Liver (tissue), 8 donors: ENCODE measurements at regions not wholly inside any gene's neighbourhood (a gene's known extent, or its start where the extent isn't known, plus 50 kb on each side); places are given as distances from the start of the nearest gene placed in this dataset.

Experiments used
- DNase-seq: peaks from one replicate; pipeline ENCODE4 v3.0.0-alpha.2; 2017; ENCODE audit warnings: low spot score
- H3K27ac ChIP-seq, 2 donors: one replicate each; pipeline ENCODE4 v1.7.0; 2013; ENCODE audit warnings: inconsistent platforms in 2 of 2, low read length in 2 of 2, control low read depth in 1 of 2, low read depth in 1 of 2, mild to moderate bottlenecking in 1 of 2
- H3K27me3 ChIP-seq, 4 donors: one replicate each; pipeline versions ENCODE4 v1.6.1 to v1.7.0; 2013; ENCODE audit warnings: low read length in 3 of 4, inconsistent platforms in 1 of 4, mild to moderate bottlenecking in 1 of 4, moderate library complexity in 1 of 4; ENCODE audit not compliant: control insufficient read depth in 4 of 4, insufficient read depth in 4 of 4
- H3K36me3 ChIP-seq, 4 donors: one replicate each; pipeline versions ENCODE4 v1.6.1 to v1.7.0; 2013; ENCODE audit warnings: low read length in 3 of 4, mild to moderate bottlenecking in 3 of 4, low read depth in 1 of 4, moderate library complexity in 1 of 4; ENCODE audit not compliant: control insufficient read depth in 4 of 4, insufficient read depth in 3 of 4
- H3K4me1 ChIP-seq, 4 donors: one replicate each; pipeline versions ENCODE4 v1.6.1 to v1.7.0; 2013; ENCODE audit warnings: low read length in 3 of 4, mild to moderate bottlenecking in 3 of 4, moderate library complexity in 1 of 4; ENCODE audit not compliant: control insufficient read depth in 4 of 4, insufficient read depth in 4 of 4
- H3K4me3 ChIP-seq, 3 donors: one replicate each; pipeline versions ENCODE4 v1.6.1 to v1.7.0; 2013; ENCODE audit warnings: low read length in 3 of 3, control low read depth in 1 of 3, low read depth in 1 of 3, mild to moderate bottlenecking in 1 of 3
- H3K9ac ChIP-seq, 2 donors: one replicate each; pipeline ENCODE4 v1.7.0; 2013; ENCODE audit warnings: low read length in 2 of 2, mild to moderate bottlenecking in 2 of 2, moderate library complexity in 2 of 2, control low read depth in 1 of 2, low read depth in 1 of 2
- H3K9me3 ChIP-seq, 4 donors: one replicate each; pipeline versions ENCODE4 v1.6.1 to v1.7.0; 2013; ENCODE audit warnings: low read length in 3 of 4; ENCODE audit not compliant: control insufficient read depth in 4 of 4
- HNF4A ChIP-seq, 2 donors: conservative IDR thresholded peaks; 2 replicates each; pipeline ENCODE4 v1.6.1; 2016; ENCODE audit warnings: antibody characterized with exemption in 2 of 2, mild to moderate bottlenecking in 2 of 2
- HNF4G ChIP-seq: IDR thresholded peaks from 2 replicates; pipeline ENCODE4 v1.6.1; 2016; ENCODE audit warnings: antibody characterized with exemption
- RAD21 ChIP-seq, 2 donors: IDR thresholded peaks; 2 replicates each; pipeline ENCODE4 v1.6.1; 2016; ENCODE audit warnings: antibody characterized with exemption in 2 of 2, mild to moderate bottlenecking in 2 of 2
- RXRA ChIP-seq, 2 donors: IDR thresholded peaks; 2 replicates each; pipeline ENCODE4 v1.6.1; 2017 to 2018; ENCODE audit warnings: antibody characterized with exemption in 2 of 2, mild to moderate bottlenecking in 1 of 2
- SP1 ChIP-seq: IDR thresholded peaks from 2 replicates; pipeline ENCODE4 v1.6.1; 2018; ENCODE audit warnings: antibody characterized with exemption, mild to moderate bottlenecking
- WGBS: extraction: QIAGEN DNeasy Blood & Tissue Kit; methylation state at CpG from one replicate; pipeline ENCODE4 v1.1.7; 2013; 5-methylcytosine and 5-hydroxymethylcytosine counted together
- TF ChIP-seq, protein P1 (sequence below): IDR thresholded peaks from 2 replicates; pipeline ENCODE4 v1.6.1; 2016; ENCODE audit warnings: antibody characterized with exemption, mild to moderate bottlenecking
- TF ChIP-seq, protein P2 (sequence below): fragments of 150-350 bp; IDR thresholded peaks from 2 replicates; pipeline ENCODE4 v1.5.1; 2017; ENCODE audit warnings: improper control_type of control experiment, low read depth, low read length; ENCODE audit not compliant: missing input control
- TF ChIP-seq, protein P3 (sequence below): IDR thresholded peaks from 2 replicates; pipeline ENCODE4 v1.6.1; 2016; ENCODE audit warnings: antibody characterized with exemption
- TF ChIP-seq, protein P4 (sequence below): IDR thresholded peaks from 2 replicates; pipeline ENCODE4 v1.6.1; 2016; ENCODE audit warnings: antibody characterized with exemption
- donor health status: healthy.
- donor health status: healthy.
- donor health status: healthy.
- donor health status: healthy.
- donor health status: healthy.

DNA sequence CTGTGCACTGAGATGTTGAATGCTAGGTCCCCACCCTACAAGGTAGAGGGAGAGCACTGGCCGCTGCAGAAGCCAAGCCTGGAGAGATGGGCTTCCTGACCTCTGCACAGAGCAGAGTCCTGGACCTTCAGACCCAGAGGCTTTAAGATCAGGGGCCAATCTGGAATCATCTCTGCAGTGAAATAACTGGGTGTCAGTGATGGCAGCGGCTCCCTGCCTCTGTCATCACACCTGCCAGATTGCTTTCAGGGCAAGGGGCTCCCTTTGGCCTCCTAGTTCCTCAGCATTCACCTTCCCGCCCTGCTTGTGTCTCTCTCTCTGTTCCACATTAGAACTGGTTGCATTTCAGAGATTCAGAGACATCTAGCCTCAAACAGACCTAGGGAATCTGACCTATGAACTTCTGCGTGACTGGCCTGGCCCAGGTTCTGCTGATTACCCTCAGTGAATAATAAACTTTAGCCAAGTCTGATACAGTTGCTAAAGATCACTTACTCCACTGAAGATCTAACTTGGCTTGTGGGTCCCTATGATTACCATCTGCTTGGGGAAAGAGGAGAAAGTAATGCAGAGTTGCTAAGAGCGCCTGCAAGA is 87.8 kb downstream of the ATP1A1 start:
- Histone ChIP-seq H3K9me3 (no peaks in the 10 kb centered on the region), H3K27me3 (no peaks in the 10 kb centered on the region), H3K4me1 (peaks cover 2 to 14% (median 7%) of the 10 kb centered on the region in 4 donors), H3K9ac (no peak overlapping the region), H3K27ac (no peak overlapping the region), H3K4me3 (no peak overlapping the region), H3K36me3 (no peaks in the 10 kb centered on the region)
- TF ChIP-seq SP1 (no peak), RAD21 (IDR thresholded peaks at IDR 0.05) (no peak), HNF4A (conservative IDR thresholded peaks at IDR 0.05) (peak; percentile 52 to 68), HNF4G (no peak), RXRA (IDR thresholded peaks at IDR 0.05) (peak; percentile 11 to 19)
- TF ChIP-seq, protein P1, sequence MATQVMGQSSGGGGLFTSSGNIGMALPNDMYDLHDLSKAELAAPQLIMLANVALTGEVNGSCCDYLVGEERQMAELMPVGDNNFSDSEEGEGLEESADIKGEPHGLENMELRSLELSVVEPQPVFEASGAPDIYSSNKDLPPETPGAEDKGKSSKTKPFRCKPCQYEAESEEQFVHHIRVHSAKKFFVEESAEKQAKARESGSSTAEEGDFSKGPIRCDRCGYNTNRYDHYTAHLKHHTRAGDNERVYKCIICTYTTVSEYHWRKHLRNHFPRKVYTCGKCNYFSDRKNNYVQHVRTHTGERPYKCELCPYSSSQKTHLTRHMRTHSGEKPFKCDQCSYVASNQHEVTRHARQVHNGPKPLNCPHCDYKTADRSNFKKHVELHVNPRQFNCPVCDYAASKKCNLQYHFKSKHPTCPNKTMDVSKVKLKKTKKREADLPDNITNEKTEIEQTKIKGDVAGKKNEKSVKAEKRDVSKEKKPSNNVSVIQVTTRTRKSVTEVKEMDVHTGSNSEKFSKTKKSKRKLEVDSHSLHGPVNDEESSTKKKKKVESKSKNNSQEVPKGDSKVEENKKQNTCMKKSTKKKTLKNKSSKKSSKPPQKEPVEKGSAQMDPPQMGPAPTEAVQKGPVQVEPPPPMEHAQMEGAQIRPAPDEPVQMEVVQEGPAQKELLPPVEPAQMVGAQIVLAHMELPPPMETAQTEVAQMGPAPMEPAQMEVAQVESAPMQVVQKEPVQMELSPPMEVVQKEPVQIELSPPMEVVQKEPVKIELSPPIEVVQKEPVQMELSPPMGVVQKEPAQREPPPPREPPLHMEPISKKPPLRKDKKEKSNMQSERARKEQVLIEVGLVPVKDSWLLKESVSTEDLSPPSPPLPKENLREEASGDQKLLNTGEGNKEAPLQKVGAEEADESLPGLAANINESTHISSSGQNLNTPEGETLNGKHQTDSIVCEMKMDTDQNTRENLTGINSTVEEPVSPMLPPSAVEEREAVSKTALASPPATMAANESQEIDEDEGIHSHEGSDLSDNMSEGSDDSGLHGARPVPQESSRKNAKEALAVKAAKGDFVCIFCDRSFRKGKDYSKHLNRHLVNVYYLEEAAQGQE = no peak
- TF ChIP-seq, protein P2, sequence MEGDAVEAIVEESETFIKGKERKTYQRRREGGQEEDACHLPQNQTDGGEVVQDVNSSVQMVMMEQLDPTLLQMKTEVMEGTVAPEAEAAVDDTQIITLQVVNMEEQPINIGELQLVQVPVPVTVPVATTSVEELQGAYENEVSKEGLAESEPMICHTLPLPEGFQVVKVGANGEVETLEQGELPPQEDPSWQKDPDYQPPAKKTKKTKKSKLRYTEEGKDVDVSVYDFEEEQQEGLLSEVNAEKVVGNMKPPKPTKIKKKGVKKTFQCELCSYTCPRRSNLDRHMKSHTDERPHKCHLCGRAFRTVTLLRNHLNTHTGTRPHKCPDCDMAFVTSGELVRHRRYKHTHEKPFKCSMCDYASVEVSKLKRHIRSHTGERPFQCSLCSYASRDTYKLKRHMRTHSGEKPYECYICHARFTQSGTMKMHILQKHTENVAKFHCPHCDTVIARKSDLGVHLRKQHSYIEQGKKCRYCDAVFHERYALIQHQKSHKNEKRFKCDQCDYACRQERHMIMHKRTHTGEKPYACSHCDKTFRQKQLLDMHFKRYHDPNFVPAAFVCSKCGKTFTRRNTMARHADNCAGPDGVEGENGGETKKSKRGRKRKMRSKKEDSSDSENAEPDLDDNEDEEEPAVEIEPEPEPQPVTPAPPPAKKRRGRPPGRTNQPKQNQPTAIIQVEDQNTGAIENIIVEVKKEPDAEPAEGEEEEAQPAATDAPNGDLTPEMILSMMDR = no peak
- no peak for DNase-seq
- 73% methylated on average over 5 of the region's 5 CpGs for WGBS

DNA sequence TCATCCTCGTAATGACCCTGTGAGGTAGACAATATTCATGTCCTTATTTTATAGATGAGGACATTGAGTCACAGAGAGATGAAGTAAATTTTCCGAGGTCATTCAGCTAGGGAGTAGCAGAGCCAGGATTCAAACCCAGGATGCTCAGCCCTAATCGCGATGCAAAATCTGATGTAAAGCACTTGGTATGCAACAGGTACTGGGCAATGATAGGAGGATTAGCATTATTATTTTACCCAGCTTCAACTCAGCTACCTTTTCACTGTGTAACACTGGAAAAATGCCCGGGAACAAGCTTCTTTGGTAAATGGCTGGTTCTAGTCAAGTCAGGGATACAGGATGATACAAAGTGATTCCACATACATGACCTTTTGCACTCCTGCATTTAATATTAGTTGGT is 88.7 kb downstream of the ATP1A1 start:
- no peaks in the 10 kb centered on the region for H3K27me3 ChIP-seq
- no peak overlapping the region for H3K9ac ChIP-seq
- 96% methylated on average over 5 of the region's 5 CpGs for WGBS
- H3K9me3 ChIP-seq = no peaks in the 10 kb centered on the region
- TF ChIP-seq, protein P3, sequence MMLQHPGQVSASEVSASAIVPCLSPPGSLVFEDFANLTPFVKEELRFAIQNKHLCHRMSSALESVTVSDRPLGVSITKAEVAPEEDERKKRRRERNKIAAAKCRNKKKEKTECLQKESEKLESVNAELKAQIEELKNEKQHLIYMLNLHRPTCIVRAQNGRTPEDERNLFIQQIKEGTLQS = no peak
- TF ChIP-seq, protein P4, sequence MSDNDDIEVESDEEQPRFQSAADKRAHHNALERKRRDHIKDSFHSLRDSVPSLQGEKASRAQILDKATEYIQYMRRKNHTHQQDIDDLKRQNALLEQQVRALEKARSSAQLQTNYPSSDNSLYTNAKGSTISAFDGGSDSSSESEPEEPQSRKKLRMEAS = no peak
- TF ChIP-seq, protein P1 = no peak
- H3K4me1 ChIP-seq = peaks cover 3 to 17% (median 8%) of the 10 kb centered on the region in 4 donors
- H3K4me3 ChIP-seq = no peak overlapping the region
- DNase-seq = no peak
- H3K27ac ChIP-seq = no peak overlapping the region
- no peaks in the 10 kb centered on the region for H3K36me3 ChIP-seq
